A549 (cell line): ENCODE measurements at regions not wholly inside any gene's neighbourhood (a gene's known extent, or its start where the extent isn't known, plus 50 kb on each side); places are given as distances from the start of the nearest gene placed in this dataset.

ENCODE experiments used
- ATAC-seq, 2 experiments: fragments of 200-7000 bp in 1 of 2; fragments of >200 bp in 1 of 2; cut with Nextera tagmentation in 1 of 2; cut with Tn5 transposase in 1 of 2; 3 replicates each; pipeline versions ENCODE4 v1.8.0 to v1.9.1; 2018 to 2020; ENCODE audit warnings: mild to moderate bottlenecking in 1 of 2, moderate library complexity in 1 of 2
- CTCF ChIA-PET: fragments of 300-600 bp; sonication (Branson Sonifier 250); formaldehyde crosslinking; extraction: SDS; loops from one replicate; lab custom pipeline; 2021; ENCODE audit warnings: antibody characterized with exemption, inconsistent platforms; lab: Yijun Ruan, JAX
- POLR2A ChIA-PET: fragments of 350-600 bp; formaldehyde crosslinking; extraction: SDS; loops from one replicate; lab custom pipeline; 2021; ENCODE audit warnings: antibody characterized with exemption, inconsistent platforms; lab: Yijun Ruan, JAX
- DNase-seq, 2 experiments: peaks; one replicate each; pipeline versions ENCODE4 v3.0.0 to v3.0.0-alpha.2; 2011 to 2016; ENCODE audit warnings: low read depth in 1 of 2, low spot score in 1 of 2
- FAIRE-seq: peaks from 2 replicates; lab custom pipeline; 2011; peaks lifted over from hg19 to GRCh38; lab: Jason Lieb, UNC
- H3K27ac ChIP-seq, 2 experiments: fragments of >200 bp; sonication (Bioruptor Twin); formaldehyde crosslinking; 3 replicates each; pipeline ENCODE4 v1.5.1; 2016 to 2017
- H3K4me1 ChIP-seq: fragments of >200 bp; sonication (Bioruptor Twin); formaldehyde crosslinking; 3 replicates; pipeline ENCODE4 v1.6.1; 2016
- H3K4me2 ChIP-seq: fragments of >200 bp; sonication (Bioruptor Twin); formaldehyde crosslinking; 3 replicates; pipeline ENCODE4 v1.6.1; 2016
- H3K4me3 ChIP-seq: fragments of >200 bp; sonication (Bioruptor Twin); formaldehyde crosslinking; 3 replicates; pipeline ENCODE4 v1.5.1; 2016
- H3K9me3 ChIP-seq: fragments of >200 bp; sonication (Bioruptor Twin); formaldehyde crosslinking; 3 replicates; pipeline ENCODE4 v1.6.1; 2016
- BHLHE40 ChIP-seq: IDR thresholded peaks from 2 replicates; pipeline ENCODE4 v1.6.1; 2012; ENCODE audit warnings: low read depth, low read length, inconsistent platforms
- CBX8 ChIP-seq: fragments of 200-600 bp; sonication (generic); IDR thresholded peaks from 2 replicates; pipeline ENCODE4 v1.6.1; 2016
- CHD2 ChIP-seq: fragments of 150-350 bp; IDR thresholded peaks from 2 replicates; pipeline ENCODE4 v1.6.1; 2014; ENCODE audit warnings: low read length; ENCODE audit not compliant: partially characterized antibody
- E2F6 ChIP-seq: IDR thresholded peaks from 2 replicates; pipeline ENCODE4 v1.6.1; 2012; ENCODE audit warnings: low read depth, borderline replicate concordance
- FOXS1 ChIP-seq: fragments of 250-450 bp; sonication (Bioruptor Pico); IDR thresholded peaks from 2 replicates; pipeline ENCODE4 v1.5.0; 2020; ENCODE audit warnings: mild to moderate bottlenecking, moderate library complexity
- HEYL ChIP-seq: fragments of 250-450 bp; sonication (Bioruptor Pico); IDR thresholded peaks from 2 replicates; pipeline ENCODE4 v1.8.0; 2021; ENCODE audit warnings: mild to moderate bottlenecking, moderate library complexity
- JUN ChIP-seq, 2 experiments: fragments of >200 bp; sonication (Bioruptor Twin); formaldehyde crosslinking; IDR thresholded peaks; 2 replicates in 1 of 2; 3 replicates in 1 of 2; pipeline ENCODE4 v1.6.1; 2016 to 2017
- KDM5A ChIP-seq: fragments of 200-600 bp; sonication (generic); IDR thresholded peaks from 2 replicates; pipeline ENCODE4 v1.6.1; 2016; ENCODE audit warnings: antibody characterized with exemption, mild to moderate bottlenecking
- NPAS2 ChIP-seq: fragments of 250-450 bp; sonication (Bioruptor Pico); IDR thresholded peaks from 2 replicates; pipeline ENCODE4 v1.8.0; 2022; ENCODE audit warnings: mild to moderate bottlenecking, moderate library complexity, borderline replicate concordance
- PHF8 ChIP-seq: fragments of 200-600 bp; sonication (generic); IDR thresholded peaks from 2 replicates; pipeline ENCODE4 v1.6.1; 2016; ENCODE audit warnings: low read depth, mild to moderate bottlenecking, antibody characterized with exemption, moderate library complexity, borderline replicate concordance
- POLR2A ChIP-seq: IDR thresholded peaks from 2 replicates; pipeline ENCODE4 v1.6.1; 2012; ENCODE audit warnings: mild to moderate bottlenecking, low read length
- RAD21 ChIP-seq, 2 experiments: fragments of >200 bp in 1 of 2; sonication (Bioruptor Twin) in 1 of 2; formaldehyde crosslinking in 1 of 2; IDR thresholded peaks in 1 of 2; conservative IDR thresholded peaks in 1 of 2; 2 replicates in 1 of 2; 3 replicates in 1 of 2; pipeline ENCODE4 v1.6.1; 2012 to 2018; ENCODE audit warnings: inconsistent platforms in 1 of 2
- REST ChIP-seq: fragments of 200-600 bp; sonication (generic); IDR thresholded peaks from 2 replicates; pipeline ENCODE4 v1.6.1; 2016; ENCODE audit warnings: antibody characterized with exemption, mild to moderate bottlenecking, moderate library complexity
- RFX5 ChIP-seq: fragments of 450-650 bp; IDR thresholded peaks from 2 replicates; pipeline ENCODE4 v1.7.1; 2014; ENCODE audit warnings: antibody characterized with exemption, mild to moderate bottlenecking, moderate library complexity
- SMC3 ChIP-seq: fragments of >200 bp; sonication (Bioruptor Twin); formaldehyde crosslinking; IDR thresholded peaks from 3 replicates; pipeline ENCODE4 v1.6.1; 2018; ENCODE audit warnings: inconsistent platforms
- TFCP2L1 ChIP-seq: fragments of 250-450 bp; sonication (Bioruptor Pico); IDR thresholded peaks from 2 replicates; pipeline ENCODE4 v1.5.0; 2021; ENCODE audit warnings: mild to moderate bottlenecking
- USF2 ChIP-seq: fragments of 450-650 bp; IDR thresholded peaks from 2 replicates; pipeline ENCODE4 v1.6.1; 2014; ENCODE audit warnings: antibody characterized with exemption
- ZC3H11A ChIP-seq: fragments of 450-650 bp; IDR thresholded peaks from 2 replicates; pipeline ENCODE4 v1.6.1; 2014; ENCODE audit warnings: antibody characterized with exemption, mild to moderate bottlenecking
- ZNF302 ChIP-seq: fragments of 250-450 bp; sonication (Bioruptor Pico); IDR thresholded peaks from 2 replicates; pipeline ENCODE4 v1.9.0; 2021; ENCODE audit warnings: inconsistent platforms, mild to moderate bottlenecking, moderate library complexity
- WGBS: methylation state at CpG from one replicate; pipeline ENCODE4 v1.1.6; 2017; ENCODE audit errors: missing lambda C conversion rate; 5-methylcytosine and 5-hydroxymethylcytosine counted together
- TF ChIP-seq, protein P1 (sequence below): fragments of >200 bp; sonication (Bioruptor Twin); formaldehyde crosslinking; IDR thresholded peaks from 3 replicates; pipeline ENCODE4 v1.5.1; 2016
- TF ChIP-seq, protein P2 (sequence below): fragments of 250-450 bp; sonication (Bioruptor Pico); IDR thresholded peaks from 2 replicates; pipeline ENCODE4 v1.5.0; 2020; ENCODE audit warnings: low read depth, mild to moderate bottlenecking, moderate library complexity
- TF ChIP-seq, protein P3 (sequence below): IDR thresholded peaks from 2 replicates; pipeline ENCODE4 v1.6.1; 2012

- no peak overlapping the region for H3K4me3 ChIP-seq
- ChIA-PET CTCF (interaction anchor here (1.9 to 3.6 kb wide), 2 partner anchors 300 to 1444 kb away, joined by 4 to 16 read pairs; no protein-coding TSS in a partner anchor), POLR2A (no interaction called here)
- no peak overlapping the region for H3K27ac ChIP-seq
- no peak overlapping the region for H3K4me2 ChIP-seq
- no peak for ATAC-seq
- DNase-seq, result no peak
- TF ChIP-seq, protein P1, sequence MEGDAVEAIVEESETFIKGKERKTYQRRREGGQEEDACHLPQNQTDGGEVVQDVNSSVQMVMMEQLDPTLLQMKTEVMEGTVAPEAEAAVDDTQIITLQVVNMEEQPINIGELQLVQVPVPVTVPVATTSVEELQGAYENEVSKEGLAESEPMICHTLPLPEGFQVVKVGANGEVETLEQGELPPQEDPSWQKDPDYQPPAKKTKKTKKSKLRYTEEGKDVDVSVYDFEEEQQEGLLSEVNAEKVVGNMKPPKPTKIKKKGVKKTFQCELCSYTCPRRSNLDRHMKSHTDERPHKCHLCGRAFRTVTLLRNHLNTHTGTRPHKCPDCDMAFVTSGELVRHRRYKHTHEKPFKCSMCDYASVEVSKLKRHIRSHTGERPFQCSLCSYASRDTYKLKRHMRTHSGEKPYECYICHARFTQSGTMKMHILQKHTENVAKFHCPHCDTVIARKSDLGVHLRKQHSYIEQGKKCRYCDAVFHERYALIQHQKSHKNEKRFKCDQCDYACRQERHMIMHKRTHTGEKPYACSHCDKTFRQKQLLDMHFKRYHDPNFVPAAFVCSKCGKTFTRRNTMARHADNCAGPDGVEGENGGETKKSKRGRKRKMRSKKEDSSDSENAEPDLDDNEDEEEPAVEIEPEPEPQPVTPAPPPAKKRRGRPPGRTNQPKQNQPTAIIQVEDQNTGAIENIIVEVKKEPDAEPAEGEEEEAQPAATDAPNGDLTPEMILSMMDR, result no peak
- TF ChIP-seq FOXS1 (CRISPR knock-in tag) (no peak), USF2 (no peak)
- no peaks in the 10 kb centered on the region for H3K4me1 ChIP-seq
- H3K9me3 ChIP-seq, result no peaks in the 10 kb centered on the region
- FAIRE-seq, result no peak
- WGBS, result 26% methylated on average over 11 of the region's 25 CpGs
These were observed 300.8 kb downstream of the DSEL start for GRCh38 chr18:67215686-67216085.

DNA sequence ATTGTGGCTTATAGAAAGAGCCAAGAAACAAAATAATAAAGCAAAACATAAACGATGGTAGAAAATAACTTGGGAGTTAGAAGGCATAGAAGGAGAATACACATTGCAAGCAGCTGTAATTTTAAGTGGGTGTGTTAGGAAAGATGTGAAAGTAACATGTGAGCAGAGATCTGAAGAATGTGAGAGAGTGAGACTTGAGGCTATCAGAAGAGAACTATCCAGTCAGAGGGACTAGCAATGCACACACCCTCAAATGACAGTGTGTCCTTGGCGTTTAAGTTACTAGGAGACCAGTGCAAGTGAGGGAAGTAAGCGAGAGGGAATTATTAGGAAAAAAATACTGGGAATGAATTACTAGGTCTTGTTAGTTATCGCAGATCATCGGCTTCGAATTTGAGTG lies 304.9 kb downstream of the DSEL start:
- Histone ChIP-seq H3K4me2 (no peak overlapping the region), H3K4me3 (no peak overlapping the region), H3K4me1 (no peaks in the 10 kb centered on the region), H3K9me3 (no peaks in the 10 kb centered on the region), H3K27ac (no peak overlapping the region)
- FAIRE-seq (no peak), ATAC-seq (no peak), DNase-seq (no peak)
- POLR2A ChIA-PET, result no interaction called here
- no peak for TF ChIP-seq HEYL (CRISPR knock-in tag)
- no peak for TF ChIP-seq CHD2
- no peak for TF ChIP-seq ZC3H11A
- TF ChIP-seq ZNF302 (CRISPR knock-in tag), result no peak
- TF ChIP-seq BHLHE40, result no peak
- TF ChIP-seq POLR2A, result no peak
- no peak for TF ChIP-seq KDM5A
- TF ChIP-seq REST, result no peak
- no peak for TF ChIP-seq JUN (IDR thresholded peaks at IDR 0.05)
- TF ChIP-seq, protein P2, sequence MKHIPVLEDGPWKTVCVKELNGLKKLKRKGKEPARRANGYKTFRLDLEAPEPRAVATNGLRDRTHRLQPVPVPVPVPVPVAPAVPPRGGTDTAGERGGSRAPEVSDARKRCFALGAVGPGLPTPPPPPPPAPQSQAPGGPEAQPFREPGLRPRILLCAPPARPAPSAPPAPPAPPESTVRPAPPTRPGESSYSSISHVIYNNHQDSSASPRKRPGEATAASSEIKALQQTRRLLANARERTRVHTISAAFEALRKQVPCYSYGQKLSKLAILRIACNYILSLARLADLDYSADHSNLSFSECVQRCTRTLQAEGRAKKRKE (CRISPR knock-in tag), result no peak
- 37% methylated on average over 6 of the region's 6 CpGs for WGBS
- CTCF ChIA-PET, result no interaction called here

DNA sequence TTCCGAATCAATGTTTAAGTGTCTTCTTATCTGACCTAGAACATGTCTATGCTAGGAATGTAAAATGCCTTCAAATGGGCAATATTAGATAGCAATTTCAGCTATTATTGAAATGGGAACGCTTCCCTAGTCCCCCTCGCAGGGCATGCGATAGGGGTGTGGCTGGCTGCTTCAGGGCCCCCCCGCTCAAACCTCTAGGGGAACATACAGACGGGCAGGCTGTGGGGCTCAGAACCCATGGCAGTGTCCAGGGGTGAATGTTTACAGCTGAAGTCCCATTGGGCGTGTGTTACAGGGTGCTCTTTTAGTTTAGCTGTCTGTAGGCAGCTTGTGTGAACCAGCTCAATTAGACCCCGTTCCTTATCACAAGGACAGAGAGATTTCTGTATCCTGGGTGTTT lies 315.9 kb downstream of the DSEL start:
- H3K4me2 ChIP-seq, result no peak overlapping the region
- DNase-seq (no peak), ATAC-seq (peak in 1 of 2 experiments; percentile 44; a peak in 4 of 6 replicates), FAIRE-seq (no peak)
- ChIA-PET POLR2A (no interaction called here), CTCF (interaction anchor here (0.6 to 2.4 kb wide), 9 partner anchors 11 to 903 kb away, joined by 3 to 16 read pairs (median 3); no protein-coding TSS in a partner anchor)
- no peaks in the 10 kb centered on the region for H3K4me1 ChIP-seq
- no peak overlapping the region for H3K4me3 ChIP-seq
- 37% methylated on average over 8 of the region's 8 CpGs for WGBS
- no peak overlapping the region for H3K27ac ChIP-seq
- H3K9me3 ChIP-seq, result no peaks in the 10 kb centered on the region
- no peak for TF ChIP-seq JUN (IDR thresholded peaks at IDR 0.05)
- TF ChIP-seq ZC3H11A, result no peak
- no peak for TF ChIP-seq NPAS2 (CRISPR knock-in tag)
- no peak for TF ChIP-seq RFX5
- no peak for TF ChIP-seq RAD21 (conservative IDR thresholded peaks at IDR 0.05 in 1 of 2, IDR thresholded peaks at IDR 0.05 in 1 of 2)
- no peak for TF ChIP-seq E2F6
- TF ChIP-seq, protein P3, sequence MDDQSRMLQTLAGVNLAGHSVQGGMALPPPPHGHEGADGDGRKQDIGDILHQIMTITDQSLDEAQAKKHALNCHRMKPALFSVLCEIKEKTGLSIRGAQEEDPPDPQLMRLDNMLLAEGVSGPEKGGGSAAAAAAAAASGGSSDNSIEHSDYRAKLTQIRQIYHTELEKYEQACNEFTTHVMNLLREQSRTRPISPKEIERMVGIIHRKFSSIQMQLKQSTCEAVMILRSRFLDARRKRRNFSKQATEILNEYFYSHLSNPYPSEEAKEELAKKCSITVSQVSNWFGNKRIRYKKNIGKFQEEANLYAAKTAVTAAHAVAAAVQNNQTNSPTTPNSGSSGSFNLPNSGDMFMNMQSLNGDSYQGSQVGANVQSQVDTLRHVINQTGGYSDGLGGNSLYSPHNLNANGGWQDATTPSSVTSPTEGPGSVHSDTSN, result no peak
- no peak for TF ChIP-seq PHF8
- TF ChIP-seq TFCP2L1 (CRISPR knock-in tag), result no peak
- no peak for TF ChIP-seq SMC3
- TF ChIP-seq CBX8, result no peak
- TF ChIP-seq HEYL (CRISPR knock-in tag), result no peak
